Neural progenitor cell (in vitro differentiated cells): ENCODE measurements at regions not wholly inside any gene's neighbourhood (a gene's known extent, or its start where the extent isn't known, plus 50 kb on each side); places are given as distances from the start of the nearest gene placed in this dataset.

ENCODE experiments used
- DNase-seq: peaks from one replicate; pipeline ENCODE4 v3.0.0-alpha.2; 2016; ENCODE audit warnings: low spot score
- H2AFZ ChIP-seq: fragments of 200-600 bp; sonication (generic); replicated peaks from 2 replicates; pipeline ENCODE4 v1.6.1; 2016; ENCODE audit warnings: antibody characterized with exemption
- H3F3A ChIP-seq: fragments of 200-600 bp; sonication (generic); 2 replicates; pipeline ENCODE4 v1.6.1; 2016; ENCODE audit warnings: antibody characterized with exemption, low read depth
- H3K27ac ChIP-seq: fragments of 200-600 bp; sonication (generic); 2 replicates; pipeline ENCODE4 v1.5.1; 2016; ENCODE audit warnings: mild to moderate bottlenecking
- H3K27me3 ChIP-seq: fragments of 200-600 bp; sonication (generic); 2 replicates; pipeline ENCODE4 v1.6.1; 2016; ENCODE audit warnings: mild to moderate bottlenecking, moderate library complexity
- H3K36me3 ChIP-seq: fragments of 200-600 bp; sonication (generic); 2 replicates; pipeline ENCODE4 v1.5.1; 2016
- H3K4me1 ChIP-seq: fragments of 200-600 bp; sonication (generic); 2 replicates; pipeline ENCODE4 v1.6.1; 2016; ENCODE audit warnings: mixed run types
- H3K4me2 ChIP-seq: fragments of 200-600 bp; sonication (generic); 2 replicates; pipeline ENCODE4 v1.6.1; 2016
- H3K4me3 ChIP-seq: fragments of 200-600 bp; sonication (generic); 2 replicates; pipeline ENCODE4 v1.5.1; 2016
- H3K79me2 ChIP-seq: fragments of 200-600 bp; sonication (generic); 2 replicates; pipeline ENCODE4 v1.6.1; 2016; ENCODE audit warnings: low read depth
- H3K9ac ChIP-seq: fragments of 200-600 bp; sonication (generic); 2 replicates; pipeline ENCODE4 v1.6.1; 2016
- H3K9me3 ChIP-seq: fragments of 200-600 bp; sonication (generic); 2 replicates; pipeline ENCODE4 v1.5.1; 2016; ENCODE audit warnings: low read depth
- H4K20me1 ChIP-seq: fragments of 200-600 bp; sonication (generic); 2 replicates; pipeline ENCODE4 v1.6.1; 2016; ENCODE audit warnings: low read depth
- H3K27ac Mint-ChIP-seq: 3 replicates; pipeline ENCODE4 v1.8.0; 2021; ENCODE audit warnings: mixed read lengths
- H3K27me3 Mint-ChIP-seq: 2 replicates; pipeline ENCODE4 v1.8.0; 2022; ENCODE audit warnings: low read depth, mild to moderate bottlenecking, inconsistent platforms, moderate library complexity, mixed read lengths; ENCODE audit not compliant: insufficient read depth
- H3K36me3 Mint-ChIP-seq: 3 replicates; pipeline ENCODE4 v1.8.0; 2021; ENCODE audit warnings: mixed read lengths
- H3K4me1 Mint-ChIP-seq: 3 replicates; pipeline ENCODE4 v1.8.0; 2021; ENCODE audit warnings: mixed read lengths
- H3K4me3 Mint-ChIP-seq: 3 replicates; pipeline ENCODE4 v1.8.0; 2021; ENCODE audit warnings: mild to moderate bottlenecking, moderate library complexity, mixed read lengths
- H3K9me3 Mint-ChIP-seq: 3 replicates; pipeline ENCODE4 v1.8.0; 2020; ENCODE audit warnings: mixed read lengths
- CTCF ChIP-seq: fragments of 200-600 bp; sonication (generic); IDR thresholded peaks from 2 replicates; pipeline ENCODE4 v1.5.1; 2017; ENCODE audit warnings: antibody characterized with exemption, mild to moderate bottlenecking
- EZH2 ChIP-seq: fragments of 200-600 bp; sonication (generic); IDR thresholded peaks from 2 replicates; pipeline ENCODE4 v1.6.1; 2017; ENCODE audit warnings: antibody characterized with exemption, mild to moderate bottlenecking, moderate library complexity
- EZH2phosphoT487 ChIP-seq: fragments of 200-600 bp; sonication (generic); IDR thresholded peaks from 2 replicates; pipeline ENCODE4 v1.6.1; 2017; ENCODE audit warnings: antibody characterized with exemption

- Mint-ChIP-seq H3K27ac (peak overlapping the region; percentile 4), H3K4me1 (peaks cover 16% of the 10 kb centered on the region), H3K9me3 (no peaks in the 10 kb centered on the region), H3K27me3 (peaks cover 13% of the 10 kb centered on the region), H3K4me3 (no peak overlapping the region), H3K36me3 (no peaks in the 10 kb centered on the region)
- Histone ChIP-seq H3K36me3 (no peaks in the 10 kb centered on the region), H3F3A (no peaks in the 10 kb centered on the region), H4K20me1 (no peaks in the 10 kb centered on the region), H3K27me3 (no peaks in the 10 kb centered on the region), H3K79me2 (no peaks in the 10 kb centered on the region), H3K27ac (no peak overlapping the region), H2AFZ (no peak overlapping the region), H3K4me2 (no peak overlapping the region), H3K9ac (no peak overlapping the region), H3K4me1 (no peaks in the 10 kb centered on the region), H3K9me3 (no peaks in the 10 kb centered on the region), H3K4me3 (no peak overlapping the region)
- DNase-seq: no peak
- TF ChIP-seq EZH2phosphoT487 (no peak), CTCF (no peak), EZH2 (no peak)
Measured at GRCh38 chr3:13202744-13203397, 129.6 kb upstream of the IQSEC1 start.

GRCh38 chr3:13201851-13202250 lies 128.6 kb upstream of the IQSEC1 start:
- Histone ChIP-seq H3K27me3 (no peaks in the 10 kb centered on the region), H3K4me1 (no peaks in the 10 kb centered on the region), H4K20me1 (no peaks in the 10 kb centered on the region), H2AFZ (no peak overlapping the region), H3K79me2 (no peaks in the 10 kb centered on the region), H3K4me2 (no peak overlapping the region), H3K4me3 (no peak overlapping the region), H3K9ac (no peak overlapping the region), H3K9me3 (no peaks in the 10 kb centered on the region), H3K36me3 (no peaks in the 10 kb centered on the region), H3K27ac (no peak overlapping the region), H3F3A (no peaks in the 10 kb centered on the region)
- DNase-seq: no peak
- H3K36me3 Mint-ChIP-seq: no peaks in the 10 kb centered on the region
- H3K27me3 Mint-ChIP-seq: peaks cover 13% of the 10 kb centered on the region
- H3K27ac Mint-ChIP-seq: no peak overlapping the region
- H3K4me1 Mint-ChIP-seq: peaks cover 15% of the 10 kb centered on the region
- no peak overlapping the region for H3K4me3 Mint-ChIP-seq
- TF ChIP-seq EZH2 (no peak), EZH2phosphoT487 (no peak), CTCF (no peak)
- H3K9me3 Mint-ChIP-seq: no peaks in the 10 kb centered on the region

GRCh38 chr3:13200946-13201345 lies 127.7 kb upstream of the IQSEC1 start:
- DNase-seq: peak; percentile 75
- no peak overlapping the region for H3K9ac ChIP-seq
- H3K36me3 ChIP-seq: no peaks in the 10 kb centered on the region
- no peak overlapping the region for H3K4me3 ChIP-seq
- no peak overlapping the region for H3K4me2 ChIP-seq
- H3F3A ChIP-seq: no peaks in the 10 kb centered on the region
- no peaks in the 10 kb centered on the region for H3K27me3 ChIP-seq
- no peaks in the 10 kb centered on the region for H3K36me3 Mint-ChIP-seq
- H3K27ac ChIP-seq: no peak overlapping the region
- H3K9me3 Mint-ChIP-seq: no peaks in the 10 kb centered on the region
- no peaks in the 10 kb centered on the region for H3K9me3 ChIP-seq
- TF ChIP-seq EZH2 (no peak), EZH2phosphoT487 (no peak), CTCF (peak; percentile 59)
- H3K4me3 Mint-ChIP-seq: no peak overlapping the region
- H2AFZ ChIP-seq: no peak overlapping the region
- H3K4me1 ChIP-seq: no peaks in the 10 kb centered on the region
- H4K20me1 ChIP-seq: no peaks in the 10 kb centered on the region
- H3K4me1 Mint-ChIP-seq: peaks cover 24% of the 10 kb centered on the region
- H3K27me3 Mint-ChIP-seq: peaks cover 8% of the 10 kb centered on the region
- no peak overlapping the region for H3K27ac Mint-ChIP-seq
- H3K79me2 ChIP-seq: no peaks in the 10 kb centered on the region
